GM06990 (cell line): ENCODE measurements at regions not wholly inside any gene's neighbourhood (a gene's known extent, or its start where the extent isn't known, plus 50 kb on each side); places are given as distances from the start of the nearest gene placed in this dataset.

Source experiments
- DNase-seq: peaks from one replicate; pipeline ENCODE4 v3.0.0-alpha.2; 2011; ENCODE audit not compliant: insufficient read length; ENCODE audit errors: extremely low read depth
- H3K27me3 ChIP-seq: replicated peaks from 2 replicates; pipeline ENCODE4 v1.6.0; 2011; ENCODE audit warnings: low read length; ENCODE audit not compliant: control insufficient read depth, insufficient read depth
- H3K36me3 ChIP-seq: 2 replicates; pipeline ENCODE4 v1.5.1; 2011; ENCODE audit warnings: low read length; ENCODE audit not compliant: control insufficient read depth, insufficient read depth
- H3K4me3 ChIP-seq: replicated peaks from 2 replicates; pipeline ENCODE4 v1.5.1; 2011; ENCODE audit warnings: low read depth, mild to moderate bottlenecking, control low read depth, low read length
- TF ChIP-seq, protein P1 (sequence below): IDR thresholded peaks from 2 replicates; pipeline ENCODE4 v1.5.1; 2011; ENCODE audit warnings: low read length, control low read depth, mild to moderate bottlenecking, inconsistent platforms; ENCODE audit not compliant: insufficient read depth, poor library complexity, severe bottlenecking

GRCh38 chr1:193419295-193419694 is 232.9 kb upstream of the B3GALT2 start:
- no peak overlapping the region for H3K4me3 ChIP-seq
- H3K36me3 ChIP-seq, result no peaks in the 10 kb centered on the region
- TF ChIP-seq, protein P1, sequence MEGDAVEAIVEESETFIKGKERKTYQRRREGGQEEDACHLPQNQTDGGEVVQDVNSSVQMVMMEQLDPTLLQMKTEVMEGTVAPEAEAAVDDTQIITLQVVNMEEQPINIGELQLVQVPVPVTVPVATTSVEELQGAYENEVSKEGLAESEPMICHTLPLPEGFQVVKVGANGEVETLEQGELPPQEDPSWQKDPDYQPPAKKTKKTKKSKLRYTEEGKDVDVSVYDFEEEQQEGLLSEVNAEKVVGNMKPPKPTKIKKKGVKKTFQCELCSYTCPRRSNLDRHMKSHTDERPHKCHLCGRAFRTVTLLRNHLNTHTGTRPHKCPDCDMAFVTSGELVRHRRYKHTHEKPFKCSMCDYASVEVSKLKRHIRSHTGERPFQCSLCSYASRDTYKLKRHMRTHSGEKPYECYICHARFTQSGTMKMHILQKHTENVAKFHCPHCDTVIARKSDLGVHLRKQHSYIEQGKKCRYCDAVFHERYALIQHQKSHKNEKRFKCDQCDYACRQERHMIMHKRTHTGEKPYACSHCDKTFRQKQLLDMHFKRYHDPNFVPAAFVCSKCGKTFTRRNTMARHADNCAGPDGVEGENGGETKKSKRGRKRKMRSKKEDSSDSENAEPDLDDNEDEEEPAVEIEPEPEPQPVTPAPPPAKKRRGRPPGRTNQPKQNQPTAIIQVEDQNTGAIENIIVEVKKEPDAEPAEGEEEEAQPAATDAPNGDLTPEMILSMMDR, result no peak
- no peaks in the 10 kb centered on the region for H3K27me3 ChIP-seq
- DNase-seq, result no peak

- no peak overlapping the region for H3K4me3 ChIP-seq
- TF ChIP-seq, protein P1, result no peak
- no peaks in the 10 kb centered on the region for H3K36me3 ChIP-seq
- no peak for DNase-seq
- no peaks in the 10 kb centered on the region for H3K27me3 ChIP-seq
Measured at GRCh38 chr1:193418745-193419058, 232.3 kb upstream of the B3GALT2 start.

GRCh38 chr1:193417945-193418744 is 231.7 kb upstream of the B3GALT2 start:
- Histone ChIP-seq H3K36me3 (no peaks in the 10 kb centered on the region), H3K4me3 (no peak overlapping the region), H3K27me3 (no peaks in the 10 kb centered on the region)
- DNase-seq, result no peak
- TF ChIP-seq, protein P1, result no peak

GRCh38 chr1:193417403-193417802 is 231.0 kb upstream of the B3GALT2 start:
- H3K4me3 ChIP-seq, result no peak overlapping the region
- H3K27me3 ChIP-seq, result no peaks in the 10 kb centered on the region
- TF ChIP-seq, protein P1, result no peak
- H3K36me3 ChIP-seq, result no peaks in the 10 kb centered on the region
- DNase-seq, result no peak

GRCh38 chr1:193416226-193417024 is 230.0 kb upstream of the B3GALT2 start:
- no peaks in the 10 kb centered on the region for H3K36me3 ChIP-seq
- H3K4me3 ChIP-seq, result no peak overlapping the region
- DNase-seq, result no peak
- TF ChIP-seq, protein P1, result no peak
- no peaks in the 10 kb centered on the region for H3K27me3 ChIP-seq
